ENCODE measurements at regions not wholly inside any gene's neighbourhood (a gene's known extent, or its start where the extent isn't known, plus 50 kb on each side); places are given as distances from the start of the nearest gene placed in this dataset.

DNA sequence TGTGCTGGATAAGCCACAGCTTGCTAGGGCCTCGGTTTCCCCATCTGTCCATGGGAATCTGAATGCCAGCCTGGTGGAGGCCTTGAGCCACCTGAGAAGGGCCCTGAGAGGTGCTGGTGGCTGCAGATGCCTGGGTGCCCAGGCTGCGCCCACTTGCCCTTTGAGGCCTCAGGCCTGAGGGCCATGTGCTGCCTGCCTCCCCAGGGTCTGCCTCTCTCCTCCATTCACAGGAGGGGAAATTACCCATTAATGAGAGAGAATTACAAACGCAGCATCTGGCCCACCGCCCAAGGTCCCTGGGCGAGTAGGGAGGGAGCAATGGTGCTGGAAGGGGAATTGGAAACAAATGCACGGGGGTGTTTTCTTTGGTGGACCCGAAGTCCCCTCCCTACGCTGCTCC lies 59.6 kb downstream of the BARX1 start:
- intact Hi-C loops (cut with DNase I): no loop called here
- 18 to 38% (median 22%) methylated on average over 8 of the region's 8 CpGs for WGBS, 3 donors
- no peak overlapping the region for H3K4me3 ChIP-seq
- no peaks in the 10 kb centered on the region for H3K36me3 ChIP-seq
- TF ChIP-seq EP300 (IDR thresholded peaks at IDR 0.05): no peak
- TF ChIP-seq, protein P1, sequence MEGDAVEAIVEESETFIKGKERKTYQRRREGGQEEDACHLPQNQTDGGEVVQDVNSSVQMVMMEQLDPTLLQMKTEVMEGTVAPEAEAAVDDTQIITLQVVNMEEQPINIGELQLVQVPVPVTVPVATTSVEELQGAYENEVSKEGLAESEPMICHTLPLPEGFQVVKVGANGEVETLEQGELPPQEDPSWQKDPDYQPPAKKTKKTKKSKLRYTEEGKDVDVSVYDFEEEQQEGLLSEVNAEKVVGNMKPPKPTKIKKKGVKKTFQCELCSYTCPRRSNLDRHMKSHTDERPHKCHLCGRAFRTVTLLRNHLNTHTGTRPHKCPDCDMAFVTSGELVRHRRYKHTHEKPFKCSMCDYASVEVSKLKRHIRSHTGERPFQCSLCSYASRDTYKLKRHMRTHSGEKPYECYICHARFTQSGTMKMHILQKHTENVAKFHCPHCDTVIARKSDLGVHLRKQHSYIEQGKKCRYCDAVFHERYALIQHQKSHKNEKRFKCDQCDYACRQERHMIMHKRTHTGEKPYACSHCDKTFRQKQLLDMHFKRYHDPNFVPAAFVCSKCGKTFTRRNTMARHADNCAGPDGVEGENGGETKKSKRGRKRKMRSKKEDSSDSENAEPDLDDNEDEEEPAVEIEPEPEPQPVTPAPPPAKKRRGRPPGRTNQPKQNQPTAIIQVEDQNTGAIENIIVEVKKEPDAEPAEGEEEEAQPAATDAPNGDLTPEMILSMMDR (IDR thresholded peaks at IDR 0.05): no peak
- TF ChIP-seq POLR2A (IDR thresholded peaks at IDR 0.05): no peak
- DNase-seq: peak in 1 of 5 donors; percentile 10
- H3K9me3 ChIP-seq: no peaks in the 10 kb centered on the region
- no peaks in the 10 kb centered on the region for H3K27me3 ChIP-seq
- H3K27ac ChIP-seq: no peak overlapping the region
- no peaks in the 10 kb centered on the region for H3K4me1 ChIP-seq (ENCODE audit: insufficient read depth)

DNA sequence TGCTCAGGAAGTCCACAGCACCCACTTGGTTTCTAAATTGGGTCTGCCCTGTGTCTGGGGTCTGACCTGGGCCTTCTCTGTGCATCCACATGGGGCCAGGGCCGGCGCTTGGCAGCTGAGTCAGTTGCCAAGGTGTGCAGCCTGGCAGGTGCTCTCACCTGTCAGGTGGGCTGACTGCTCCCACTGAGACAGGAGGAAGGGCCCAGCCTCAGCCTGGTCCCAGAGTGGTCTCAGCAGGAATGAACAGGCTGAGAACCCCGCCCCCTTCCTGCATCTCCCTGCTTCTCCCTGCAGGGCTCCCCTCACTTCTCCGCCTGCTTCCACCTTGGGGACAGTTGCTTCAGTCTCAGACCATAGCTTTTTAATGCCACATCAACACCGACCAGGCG lies 60.5 kb downstream of the BARX1 start:
- peak in 2 of 5 donors; percentile 4 to 12 for DNase-seq
- WGBS, 3 donors: 89 to 93% (median 91%) methylated on average over 6 of the region's 6 CpGs

DNA sequence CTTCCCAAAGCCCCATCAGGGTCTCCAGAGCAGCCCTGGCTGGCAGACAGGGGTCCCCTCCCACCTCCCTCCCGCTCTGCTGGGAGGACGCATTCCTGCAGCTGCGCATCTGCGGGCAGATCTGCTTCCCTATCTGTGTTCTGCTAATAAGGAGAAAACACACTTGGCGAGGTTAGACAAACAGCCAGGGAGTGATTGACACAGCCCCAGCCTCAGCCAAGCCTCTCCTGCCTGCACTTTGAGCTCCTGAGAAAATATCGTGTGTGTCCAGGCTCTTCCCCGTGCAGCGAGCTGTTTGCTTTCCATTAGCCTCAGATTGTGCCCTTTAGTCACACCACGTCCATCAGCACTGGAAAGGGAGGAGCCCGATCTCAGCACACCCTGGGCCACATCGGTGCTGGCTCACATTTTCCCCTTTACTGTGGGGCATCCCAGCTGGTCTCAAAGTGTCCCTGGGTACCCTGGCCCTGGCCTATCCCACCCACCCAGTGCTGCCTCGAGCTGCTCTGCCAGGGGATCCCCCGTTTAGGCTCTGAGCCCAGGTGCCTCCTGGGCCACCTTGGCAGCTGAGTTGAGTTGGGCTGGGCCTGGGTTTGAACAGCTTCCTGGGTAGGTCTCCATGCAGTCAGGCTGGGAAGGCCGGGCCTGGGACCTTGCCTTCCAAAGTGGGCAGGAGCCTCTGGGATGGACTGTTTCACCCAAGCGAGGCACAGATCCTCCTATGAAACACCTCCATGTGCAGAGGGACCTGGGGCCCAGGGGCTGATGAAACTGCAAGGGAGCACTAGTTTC lies 61.1 kb downstream of the BARX1 start:
- no peaks in the 10 kb centered on the region for H3K9me3 ChIP-seq
- intact Hi-C loops (cut with DNase I): no loop called here
- 25 to 41% (median 33%) methylated on average over 15 of the region's 15 CpGs for WGBS, 3 donors
- peak in 2 of 5 donors; percentile 2 to 13 for DNase-seq
- H3K27ac ChIP-seq: no peak overlapping the region
- TF ChIP-seq, protein P1 (IDR thresholded peaks at IDR 0.05): no peak
- TF ChIP-seq POLR2A (IDR thresholded peaks at IDR 0.05): no peak
- TF ChIP-seq EP300 (IDR thresholded peaks at IDR 0.05): no peak
- H3K4me3 ChIP-seq: no peak overlapping the region
- no peaks in the 10 kb centered on the region for H3K27me3 ChIP-seq
- H3K36me3 ChIP-seq: no peaks in the 10 kb centered on the region
- no peaks in the 10 kb centered on the region for H3K4me1 ChIP-seq (ENCODE audit: insufficient read depth)

More for the DNA sequence above, 60.5 kb downstream of the BARX1 start:
- H3K36me3 ChIP-seq: no peaks in the 10 kb centered on the region
- no peak overlapping the region for H3K27ac ChIP-seq
- TF ChIP-seq POLR2A (IDR thresholded peaks at IDR 0.05) (no peak), EP300 (IDR thresholded peaks at IDR 0.05) (no peak)
- TF ChIP-seq, protein P1 (IDR thresholded peaks at IDR 0.05): no peak
- no peaks in the 10 kb centered on the region for H3K4me1 ChIP-seq (ENCODE audit: insufficient read depth)
- intact Hi-C loops (cut with DNase I): no loop called here
- H3K4me3 ChIP-seq: no peak overlapping the region
- H3K27me3 ChIP-seq: no peaks in the 10 kb centered on the region
- no peaks in the 10 kb centered on the region for H3K9me3 ChIP-seq

DNA sequence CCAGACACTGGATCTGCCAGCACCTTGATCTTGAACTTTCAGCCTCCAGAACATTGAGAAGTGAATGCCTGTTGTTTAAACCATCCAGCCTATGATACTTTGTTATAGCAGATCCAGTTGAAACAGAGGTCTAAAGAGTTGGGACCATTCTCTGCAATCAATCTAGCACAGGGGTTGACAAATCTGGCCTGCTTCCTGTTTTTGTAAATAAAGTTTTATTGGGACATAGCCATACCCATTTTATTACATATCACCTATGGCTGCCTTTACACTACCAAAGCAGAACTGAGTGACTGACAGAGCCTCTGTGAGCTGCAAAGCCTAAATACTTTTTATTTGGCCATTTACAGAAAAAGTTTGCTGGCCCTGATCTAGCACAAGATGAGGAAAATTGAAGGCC lies 62.0 kb downstream of the BARX1 start:
- no peak overlapping the region for H3K4me3 ChIP-seq
- peaks cover 0 to 3% of the 10 kb centered on the region in 2 donors for H3K9me3 ChIP-seq
- no peaks in the 10 kb centered on the region for H3K27me3 ChIP-seq
- TF ChIP-seq, protein P1 (IDR thresholded peaks at IDR 0.05): no peak
- TF ChIP-seq POLR2A (IDR thresholded peaks at IDR 0.05) (no peak), EP300 (IDR thresholded peaks at IDR 0.05) (no peak)
- H3K4me1 ChIP-seq (ENCODE audit: insufficient read depth): no peaks in the 10 kb centered on the region
- H3K36me3 ChIP-seq: no peaks in the 10 kb centered on the region
- H3K27ac ChIP-seq: no peak overlapping the region
- intact Hi-C loops (cut with DNase I): no loop called here
- DNase-seq: no peak

Measured in ovary (tissue), 7 donors.